ENCODE measurements at regions not wholly inside any gene's neighbourhood (a gene's known extent, or its start where the extent isn't known, plus 50 kb on each side); places are given as distances from the start of the nearest gene placed in this dataset.
"Not testable (repeated sequence)": the region's sequence is repeated elsewhere in the genome, so short reads cannot be mapped to it uniquely, and the experiment has no call there.

GRCh38 chr2:176578292-176578691 is 309.1 kb downstream of the MTX2 start:
- not testable (repeated sequence) for DNase-seq

- no peak for DNase-seq
These were observed 310.4 kb downstream of the MTX2 start for GRCh38 chr2:176579608-176580007.

DNA sequence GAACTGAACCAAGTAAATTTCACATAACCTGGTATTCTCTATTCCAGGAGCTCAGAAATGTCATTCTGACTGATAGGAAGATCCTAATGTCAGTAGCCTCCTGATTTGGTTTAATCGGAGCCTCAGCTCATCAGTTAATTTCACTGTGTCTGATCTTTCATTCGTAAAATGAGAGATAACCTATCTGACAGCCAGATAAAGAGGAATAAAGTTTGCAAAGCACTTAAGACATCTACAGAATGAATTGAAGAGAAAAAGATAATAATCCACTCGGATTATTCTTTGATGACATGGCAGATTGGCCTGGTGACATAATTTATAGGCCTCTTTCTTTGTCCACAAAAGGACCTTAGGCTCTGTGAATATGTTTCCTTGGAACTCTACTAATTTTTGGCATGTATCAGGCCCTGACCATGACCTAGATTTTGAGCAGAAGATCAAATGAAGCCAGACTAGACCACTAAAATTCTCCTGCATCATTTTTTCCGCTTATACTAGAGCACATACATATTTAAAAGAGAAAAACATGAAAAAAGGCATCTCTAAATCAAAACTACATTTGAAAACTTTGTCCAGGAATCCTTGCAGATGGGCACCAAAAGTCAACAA is 312.4 kb downstream of the MTX2 start:
- DNase-seq: no peak

- no peak for DNase-seq
These were observed 312.9 kb downstream of the MTX2 start for GRCh38 chr2:176582176-176582575.

DNA sequence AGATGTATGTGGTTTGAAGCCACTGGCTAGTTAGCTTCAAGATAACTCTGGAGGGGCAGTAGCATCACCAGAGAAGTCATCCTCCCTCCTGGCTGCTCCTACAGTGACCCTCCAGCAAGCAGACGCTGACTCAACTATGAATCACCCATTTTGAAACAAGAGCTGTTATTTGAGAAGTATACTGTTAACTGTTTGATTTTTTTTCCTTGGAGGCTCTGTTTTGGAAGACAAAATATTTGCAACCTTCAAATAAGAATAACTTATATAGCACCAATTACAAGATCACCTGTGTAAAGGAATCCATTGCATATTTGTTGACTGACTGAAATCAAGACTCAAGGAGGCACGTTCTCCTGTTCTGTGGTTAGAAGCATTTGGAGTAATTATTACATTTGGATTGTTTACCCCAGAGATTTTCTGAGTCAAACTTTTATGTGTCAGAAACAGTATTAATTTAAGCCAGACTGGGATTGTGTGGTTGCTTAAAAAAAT is 313.8 kb downstream of the MTX2 start:
- peak in 1 of 2 experiments; percentile 2 for DNase-seq

GRCh38 chr2:176583607-176584006 is 314.4 kb downstream of the MTX2 start:
- no peak for DNase-seq

GRCh38 chr2:176584333-176584732 is 315.1 kb downstream of the MTX2 start:
- no peak for DNase-seq

DNA sequence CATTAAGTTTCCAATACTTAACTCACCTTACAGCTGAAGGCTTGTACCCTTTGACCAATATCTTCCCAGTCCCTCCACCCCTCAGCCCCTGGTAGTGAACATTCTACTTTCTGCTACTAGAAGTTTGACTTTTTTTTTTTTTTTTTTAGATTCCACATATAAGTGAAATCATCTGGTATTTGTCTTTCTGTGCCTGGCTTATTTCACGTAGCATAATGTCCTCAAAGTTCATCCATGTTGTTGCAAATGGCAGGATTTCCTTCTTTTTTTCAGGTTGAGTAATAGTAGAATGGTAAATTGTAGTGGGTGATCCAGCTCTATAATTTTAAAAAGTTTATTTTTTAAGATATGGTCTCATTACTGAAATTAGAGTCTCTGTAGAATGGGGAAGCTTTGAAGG is 316.0 kb downstream of the MTX2 start:
- no peak for DNase-seq

- no peak for DNase-seq
These were observed 316.5 kb downstream of the MTX2 start for GRCh38 chr2:176585791-176586190.

DNA sequence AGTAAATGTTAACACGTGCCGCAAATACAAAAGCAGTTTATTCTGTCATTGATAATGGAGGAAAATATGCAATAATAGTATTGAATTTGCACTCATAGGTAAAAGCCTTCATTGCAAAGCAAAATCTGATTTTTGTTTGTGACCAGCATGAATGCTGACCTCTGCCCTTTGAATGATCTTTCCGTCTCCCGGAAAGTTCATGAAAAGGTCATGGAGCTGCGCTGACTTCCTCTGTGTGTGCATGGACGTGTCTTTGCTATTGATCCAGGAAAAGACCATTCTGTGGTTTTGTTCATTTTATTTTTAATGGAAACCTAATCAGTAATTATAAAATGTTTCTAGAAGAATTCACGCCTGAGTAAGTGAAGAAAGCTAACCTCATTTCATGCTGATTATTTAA is 320.0 kb downstream of the MTX2 start:
- no peak for DNase-seq

GRCh38 chr2:176589825-176590440 is 320.7 kb downstream of the MTX2 start:
- no peak for DNase-seq

- no peak for DNase-seq
These were observed 323.0 kb downstream of the MTX2 start for GRCh38 chr2:176592216-176592615.

GRCh38 chr2:176595986-176596385 is 326.7 kb downstream of the MTX2 start:
- DNase-seq: no peak

DNA sequence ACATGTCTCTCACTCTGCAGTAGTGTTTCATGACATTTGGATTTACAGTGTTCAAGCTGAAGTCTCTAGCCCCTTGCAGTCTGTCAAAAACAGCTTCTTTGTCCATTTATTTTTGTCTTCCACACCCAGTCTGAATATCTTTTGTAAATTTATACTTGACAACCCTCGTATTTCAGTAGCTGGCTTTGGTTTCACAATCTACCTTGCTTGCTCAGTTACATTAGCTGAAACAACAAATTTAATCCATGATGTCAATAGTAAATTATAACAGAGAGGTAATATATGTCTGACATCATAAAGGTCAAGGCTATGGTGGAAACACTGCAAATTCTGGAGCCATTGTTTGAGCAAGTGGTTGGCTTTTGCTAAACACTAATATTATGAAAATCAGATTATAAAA is 328.7 kb downstream of the MTX2 start:
- DNase-seq: no peak

DNA sequence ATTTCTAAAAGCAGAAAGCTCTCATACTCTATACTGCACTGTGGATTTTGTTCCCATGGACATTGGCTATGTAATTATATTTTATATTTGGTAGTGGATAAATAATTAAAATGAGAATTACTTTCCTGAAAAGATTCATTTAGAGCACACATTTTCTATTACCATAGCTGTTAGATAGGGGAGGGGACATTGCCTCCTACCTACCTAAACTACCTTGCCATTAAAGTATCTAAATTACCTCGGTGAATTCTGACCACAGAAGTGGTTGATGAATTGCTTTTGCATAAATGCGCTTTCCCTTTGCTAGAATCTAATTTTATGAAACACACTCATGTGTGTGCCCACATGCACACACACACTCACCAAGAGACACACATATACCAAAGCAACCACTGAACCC is 329.1 kb downstream of the MTX2 start:
- DNase-seq: no peak

GRCh38 chr2:176599796-176600485 is 330.7 kb downstream of the MTX2 start:
- DNase-seq: no peak

- DNase-seq: no peak
These were observed 331.8 kb downstream of the MTX2 start for GRCh38 chr2:176601066-176601465.

GRCh38 chr2:176612036-176612435 is 342.8 kb downstream of the MTX2 start:
- no peak for DNase-seq

DNA sequence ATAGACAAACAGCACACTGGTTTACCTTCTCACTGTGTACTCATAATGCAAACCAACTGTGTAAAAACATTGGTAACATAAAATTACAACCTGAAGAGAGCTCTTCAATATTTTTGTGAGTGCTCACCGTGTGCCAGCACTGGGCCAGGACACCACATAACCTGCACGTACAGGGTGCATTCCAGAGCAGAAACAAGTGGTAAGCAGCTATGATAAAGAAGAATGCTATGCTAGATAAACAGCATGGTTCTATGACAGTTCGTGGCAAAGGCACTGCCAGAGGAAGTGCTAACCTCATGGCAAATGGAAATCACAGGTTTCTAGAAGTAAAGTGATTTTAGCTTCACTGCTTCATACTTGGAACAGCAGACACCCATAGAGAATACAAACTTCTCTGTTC is 343.5 kb downstream of the MTX2 start:
- no peak for DNase-seq

GRCh38 chr2:176613323-176613987 is 344.2 kb downstream of the MTX2 start:
- DNase-seq: no peak

DNA sequence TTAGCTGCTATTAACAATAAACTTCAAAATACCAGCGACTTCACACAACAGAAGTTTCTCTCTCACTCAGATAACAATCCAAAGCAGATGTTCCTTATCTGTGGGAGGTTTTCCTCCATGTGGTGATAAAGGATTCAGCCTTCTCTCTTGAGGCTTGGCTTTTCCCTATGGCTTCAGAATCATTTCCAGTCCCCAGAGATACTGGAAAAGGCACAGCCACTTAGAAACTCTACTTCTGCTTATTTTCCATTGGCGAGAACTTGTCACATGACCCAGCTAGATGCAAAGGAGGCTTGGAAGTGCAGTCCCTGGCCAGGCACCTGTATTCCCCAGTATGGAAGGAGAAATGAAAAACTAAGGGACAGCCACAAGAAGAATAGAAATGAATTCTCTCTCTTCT is 344.8 kb downstream of the MTX2 start:
- no peak for DNase-seq

GRCh38 chr2:176614930-176615329 is 345.7 kb downstream of the MTX2 start:
- no peak for DNase-seq

DNA sequence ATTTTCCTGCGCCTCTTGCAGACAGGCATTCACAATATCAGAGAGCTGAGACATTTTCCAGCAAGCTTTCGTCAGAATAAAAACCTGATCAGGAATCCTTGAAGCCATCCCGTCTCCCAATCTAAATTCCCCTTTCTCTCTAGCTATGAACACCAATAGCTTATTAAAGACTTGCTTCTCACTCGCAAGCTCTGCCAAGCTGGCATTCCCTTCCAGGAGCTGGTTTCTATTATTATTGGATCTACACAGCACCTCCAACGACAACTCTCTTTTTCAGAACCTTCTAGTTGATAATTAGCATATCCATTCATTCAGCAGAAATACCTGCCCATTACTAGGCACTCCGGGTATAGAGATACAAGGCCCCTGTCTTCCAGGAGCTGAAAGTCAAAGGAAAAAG is 350.3 kb downstream of the MTX2 start:
- DNase-seq: no peak

DNA sequence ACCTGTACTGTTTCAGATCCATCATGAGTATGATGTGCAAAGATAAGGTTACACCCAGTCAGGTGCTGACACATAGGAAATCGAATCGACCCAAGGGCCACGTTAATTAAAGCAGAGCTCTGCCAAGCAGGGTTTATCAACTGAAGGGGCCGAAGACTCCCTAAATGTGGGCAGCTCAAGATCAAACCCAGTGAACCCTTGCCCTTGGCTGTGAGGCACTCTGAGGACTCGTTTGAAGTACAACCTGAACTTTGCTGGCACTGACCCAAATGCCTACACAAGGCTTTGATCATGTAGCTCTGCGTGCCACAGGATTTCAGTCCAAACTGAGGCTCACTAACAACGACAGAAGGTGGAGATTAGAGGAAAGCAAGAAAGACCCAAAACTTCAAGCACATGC is 352.1 kb downstream of the MTX2 start:
- DNase-seq: no peak

Measured in NCI-H446 (cell line).